ENCODE measurements at regions not wholly inside any gene's neighbourhood (a gene's known extent, or its start where the extent isn't known, plus 50 kb on each side); places are given as distances from the start of the nearest gene placed in this dataset.

DNA sequence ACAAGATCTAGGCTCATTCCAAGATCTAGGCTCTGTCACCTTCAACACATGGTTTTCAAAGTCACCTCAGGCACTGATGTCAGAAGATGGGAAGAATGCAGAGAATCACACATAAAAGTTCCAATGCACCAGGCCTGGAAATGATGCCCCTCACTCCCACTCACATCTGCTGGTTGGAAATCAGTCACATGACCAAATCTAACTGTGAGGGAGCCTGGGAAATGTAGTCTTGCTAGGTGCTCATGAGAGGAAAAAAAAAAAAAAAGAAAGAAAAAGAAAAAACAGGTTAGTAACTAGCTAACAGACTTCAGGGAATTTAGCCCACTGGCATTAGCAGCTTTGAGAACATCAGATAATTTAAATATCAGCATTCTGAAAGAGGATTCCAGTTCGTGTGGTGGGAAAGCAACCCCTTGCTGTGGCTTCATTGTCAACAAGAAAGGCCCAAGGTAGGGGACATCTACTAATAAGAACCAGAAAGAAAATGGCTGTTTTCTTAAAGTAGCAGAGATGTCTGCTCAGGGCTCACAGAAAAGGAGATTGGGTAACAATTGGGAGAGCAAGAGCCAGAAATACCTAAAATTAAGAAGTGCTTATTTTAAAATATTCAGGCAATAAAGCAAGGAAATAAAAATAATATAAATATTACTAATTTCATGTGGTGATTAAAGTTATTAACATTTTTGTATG is 614.3 kb downstream of the ACTL7B start:
- no peak overlapping the region for H3K27ac ChIP-seq
- H3K27me3 ChIP-seq, result no peaks in the 10 kb centered on the region
- DNase-seq, result no peak
- no peaks in the 10 kb centered on the region for H3K4me1 ChIP-seq
- TF ChIP-seq POLR2A (IDR thresholded peaks at IDR 0.05) (no peak), POLR2AphosphoS5 (IDR thresholded peaks at IDR 0.05) (no peak)
- 72 to 92% (median 86%) methylated on average over 1 of the region's 1 CpG for WGBS, 5 donors
- no peak overlapping the region for H3K4me3 ChIP-seq
- H3K36me3 ChIP-seq, result no peaks in the 10 kb centered on the region
- H3K9me3 ChIP-seq, result peaks cover 0 to 5% (median 0%) of the 10 kb centered on the region in 4 donors
- intact Hi-C loops (cut with DNase I; ENCODE audit: low total_unique reads), result no loop called here

DNA sequence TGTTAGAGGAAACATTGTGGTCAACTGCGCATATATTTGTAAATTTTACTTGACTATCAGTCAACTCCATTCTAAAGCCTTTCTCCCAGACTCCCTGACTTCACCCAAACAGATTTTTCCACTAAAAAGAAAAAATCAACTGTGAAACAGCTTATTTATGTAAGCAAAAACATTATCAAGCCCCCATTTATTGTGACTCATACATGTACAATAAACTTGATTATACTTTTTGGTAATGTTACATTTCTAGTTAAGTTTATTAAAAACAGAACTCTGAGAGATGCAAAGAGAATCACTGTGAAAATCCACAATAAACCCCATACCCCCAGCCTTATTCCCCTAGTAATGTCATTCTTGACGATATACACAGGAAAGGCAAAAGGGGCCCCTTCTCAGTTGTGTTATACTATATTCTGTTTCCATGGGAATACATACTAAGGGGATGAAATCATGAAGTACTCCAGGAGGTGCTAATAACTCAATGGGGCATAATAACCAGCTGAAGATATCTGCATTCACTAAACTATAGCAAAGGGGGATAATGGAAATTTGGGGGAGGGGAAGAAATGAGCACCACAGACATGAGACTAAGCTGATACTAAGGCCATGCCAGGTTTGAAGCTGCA is 616.0 kb downstream of the ACTL7B start:
- H3K27ac ChIP-seq, result no peak overlapping the region
- no peaks in the 10 kb centered on the region for H3K36me3 ChIP-seq
- no peak for TF ChIP-seq EP300 (IDR thresholded peaks at IDR 0.05)
- TF ChIP-seq, protein P1, sequence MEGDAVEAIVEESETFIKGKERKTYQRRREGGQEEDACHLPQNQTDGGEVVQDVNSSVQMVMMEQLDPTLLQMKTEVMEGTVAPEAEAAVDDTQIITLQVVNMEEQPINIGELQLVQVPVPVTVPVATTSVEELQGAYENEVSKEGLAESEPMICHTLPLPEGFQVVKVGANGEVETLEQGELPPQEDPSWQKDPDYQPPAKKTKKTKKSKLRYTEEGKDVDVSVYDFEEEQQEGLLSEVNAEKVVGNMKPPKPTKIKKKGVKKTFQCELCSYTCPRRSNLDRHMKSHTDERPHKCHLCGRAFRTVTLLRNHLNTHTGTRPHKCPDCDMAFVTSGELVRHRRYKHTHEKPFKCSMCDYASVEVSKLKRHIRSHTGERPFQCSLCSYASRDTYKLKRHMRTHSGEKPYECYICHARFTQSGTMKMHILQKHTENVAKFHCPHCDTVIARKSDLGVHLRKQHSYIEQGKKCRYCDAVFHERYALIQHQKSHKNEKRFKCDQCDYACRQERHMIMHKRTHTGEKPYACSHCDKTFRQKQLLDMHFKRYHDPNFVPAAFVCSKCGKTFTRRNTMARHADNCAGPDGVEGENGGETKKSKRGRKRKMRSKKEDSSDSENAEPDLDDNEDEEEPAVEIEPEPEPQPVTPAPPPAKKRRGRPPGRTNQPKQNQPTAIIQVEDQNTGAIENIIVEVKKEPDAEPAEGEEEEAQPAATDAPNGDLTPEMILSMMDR (IDR thresholded peaks at IDR 0.05), result no peak
- intact Hi-C loops (cut with DNase I; ENCODE audit: low total_unique reads), result no loop called here
- DNase-seq, result peak in 1 of 2 donors; percentile 42
- no peaks in the 10 kb centered on the region for H3K4me1 ChIP-seq
- 76 to 89% (median 85%) methylated on average over 2 of the region's 2 CpGs for WGBS, 5 donors
- H3K4me3 ChIP-seq, result no peak overlapping the region
- H3K9me3 ChIP-seq, result peaks cover 0 to 5% (median 0%) of the 10 kb centered on the region in 4 donors
- H3K27me3 ChIP-seq, result no peaks in the 10 kb centered on the region

DNA sequence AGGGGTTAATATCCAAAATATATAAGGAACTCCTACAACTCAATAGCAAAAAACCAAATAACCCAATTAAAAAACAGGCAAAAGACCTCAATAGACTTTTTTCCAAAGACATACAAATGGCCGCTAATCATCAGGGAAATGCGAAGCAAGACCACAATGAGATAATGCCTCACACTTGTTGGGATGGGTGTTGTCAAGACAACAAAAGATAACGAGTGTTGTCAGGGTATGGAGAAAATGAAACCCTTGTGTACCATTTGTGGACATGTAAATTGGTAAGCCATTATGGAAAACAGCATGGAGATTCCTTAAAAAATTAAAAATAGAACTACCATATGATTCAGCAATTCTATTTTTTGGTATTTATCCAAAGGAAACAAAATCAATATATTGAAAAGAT is 620.2 kb downstream of the ACTL7B start:
- no peak overlapping the region for H3K27ac ChIP-seq
- H3K9me3 ChIP-seq, result peaks cover 0 to 5% (median 0%) of the 10 kb centered on the region in 4 donors
- DNase-seq, result no peak
- intact Hi-C loops (cut with DNase I; ENCODE audit: low total_unique reads), result no loop called here
- TF ChIP-seq EP300 (IDR thresholded peaks at IDR 0.05) (no peak), POLR2AphosphoS5 (IDR thresholded peaks at IDR 0.05) (no peak), POLR2A (IDR thresholded peaks at IDR 0.05) (no peak)
- TF ChIP-seq, protein P1 (IDR thresholded peaks at IDR 0.05), result no peak
- no peaks in the 10 kb centered on the region for H3K36me3 ChIP-seq
- no peaks in the 10 kb centered on the region for H3K27me3 ChIP-seq
- H3K4me3 ChIP-seq, result no peak overlapping the region
- WGBS, 5 donors, result 89 to 95% (median 91%) methylated on average over 3 of the region's 3 CpGs
- H3K4me1 ChIP-seq, result no peaks in the 10 kb centered on the region

DNA sequence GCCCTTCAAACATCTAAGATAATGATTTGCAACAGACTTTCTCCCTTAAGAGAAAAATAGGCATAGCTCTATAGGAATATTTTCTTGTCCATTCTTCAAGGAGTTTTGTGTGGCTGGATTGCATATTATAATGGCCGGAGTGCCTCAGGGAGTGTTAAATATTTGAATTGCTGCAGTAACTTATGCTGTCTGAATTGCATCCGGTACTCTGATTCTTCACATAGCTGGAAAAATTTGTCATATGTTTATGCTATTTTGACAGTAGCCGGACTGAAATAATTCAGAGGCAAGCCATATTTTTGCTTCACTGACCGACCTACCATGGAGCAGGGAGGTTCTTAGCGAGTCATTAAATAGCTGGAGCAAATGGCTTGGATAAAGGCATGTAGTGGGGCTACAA is 621.0 kb downstream of the ACTL7B start:
- TF ChIP-seq POLR2AphosphoS5 (IDR thresholded peaks at IDR 0.05), result no peak
- TF ChIP-seq POLR2A (IDR thresholded peaks at IDR 0.05), result no peak
- no peak for TF ChIP-seq EP300 (IDR thresholded peaks at IDR 0.05)
- TF ChIP-seq, protein P1 (IDR thresholded peaks at IDR 0.05), result no peak
- intact Hi-C loops (cut with DNase I; ENCODE audit: low total_unique reads), result no loop called here
- DNase-seq, result peak in 1 of 2 donors; percentile 40
- H3K36me3 ChIP-seq, result no peaks in the 10 kb centered on the region
- no peaks in the 10 kb centered on the region for H3K4me1 ChIP-seq
- H3K27ac ChIP-seq, result no peak overlapping the region
- H3K9me3 ChIP-seq, result peaks cover 0 to 7% (median 0%) of the 10 kb centered on the region in 4 donors
- WGBS, 5 donors, result 72 to 86% (median 75%) methylated on average over 5 of the region's 5 CpGs
- no peaks in the 10 kb centered on the region for H3K27me3 ChIP-seq
- no peak overlapping the region for H3K4me3 ChIP-seq
